Activated naive CD8-positive, alpha-beta T cell treated with anti-CD3 and anti-CD28 coated beads, Interleukin-2, amount 50 U/mL, for 24 hours (primary cell): ENCODE measurements at regions not wholly inside any gene's neighbourhood (a gene's known extent, or its start where the extent isn't known, plus 50 kb on each side); places are given as distances from the start of the nearest gene placed in this dataset.

Source experiments
- ATAC-seq: fragments of 150-1000 bp; cut with Tn5 transposase; one replicate; pipeline ENCODE4 v1.10.0; 2021
- DNase-seq: peaks from one replicate; pipeline ENCODE4 v3.0.0; 2021
- H3K27ac Mint-ChIP-seq: one replicate; pipeline ENCODE4 v1.8.0; 2021; ENCODE audit warnings: mild to moderate bottlenecking, mixed read lengths
- H3K27me3 Mint-ChIP-seq: one replicate; pipeline ENCODE4 v1.8.0; 2021; ENCODE audit warnings: mixed read lengths
- H3K36me3 Mint-ChIP-seq: one replicate; pipeline ENCODE4 v1.8.0; 2021; ENCODE audit warnings: low read depth, mixed read lengths
- H3K4me1 Mint-ChIP-seq: one replicate; pipeline ENCODE4 v1.8.0; 2021; ENCODE audit warnings: mixed read lengths
- H3K4me3 Mint-ChIP-seq: one replicate; pipeline ENCODE4 v1.8.0; 2021; ENCODE audit warnings: mild to moderate bottlenecking, moderate library complexity, mixed read lengths
- H3K9me3 Mint-ChIP-seq: one replicate; pipeline ENCODE4 v1.8.0; 2021; ENCODE audit warnings: mixed read lengths

DNA sequence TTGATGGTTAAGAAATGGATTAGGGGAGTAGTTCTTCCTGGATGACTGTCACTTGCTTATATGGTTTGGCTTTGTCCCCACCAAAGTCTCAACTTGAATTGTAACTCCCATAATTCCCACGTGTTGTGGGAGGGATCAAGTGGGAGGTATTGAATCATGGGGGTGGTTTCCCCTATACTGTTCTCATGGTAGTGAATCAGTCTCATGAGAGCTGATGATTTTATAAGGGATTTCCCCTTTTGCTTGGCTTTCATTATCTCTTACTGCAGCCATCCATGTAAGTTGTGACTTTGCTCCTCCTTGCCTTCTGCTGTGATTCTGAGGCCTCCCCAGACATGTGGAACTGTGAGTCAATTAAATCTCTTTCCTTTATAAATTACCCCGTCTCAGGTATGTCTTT is 1621.1 kb downstream of the MRPL39 start:
- no peak for DNase-seq
- H3K9me3 Mint-ChIP-seq: peaks cover 23% of the 10 kb centered on the region
- ATAC-seq: no peak
- H3K27ac Mint-ChIP-seq: no peak overlapping the region
- H3K36me3 Mint-ChIP-seq: peaks cover 5% of the 10 kb centered on the region
- H3K4me1 Mint-ChIP-seq: peaks cover 2% of the 10 kb centered on the region
- H3K27me3 Mint-ChIP-seq: no peaks in the 10 kb centered on the region
- H3K4me3 Mint-ChIP-seq: no peak overlapping the region

GRCh38 chr21:23982546-23982945 is 1624.7 kb downstream of the MRPL39 start:
- peaks cover 3% of the 10 kb centered on the region for H3K4me1 Mint-ChIP-seq
- no peaks in the 10 kb centered on the region for H3K27me3 Mint-ChIP-seq
- peaks cover 5% of the 10 kb centered on the region for H3K36me3 Mint-ChIP-seq
- DNase-seq: no peak
- no peak overlapping the region for H3K4me3 Mint-ChIP-seq
- no peak for ATAC-seq
- no peak overlapping the region for H3K27ac Mint-ChIP-seq
- H3K9me3 Mint-ChIP-seq: peaks cover 17% of the 10 kb centered on the region

GRCh38 chr21:23977971-23978370 is 1629.3 kb downstream of the MRPL39 start:
- H3K4me3 Mint-ChIP-seq: no peak overlapping the region
- no peak for ATAC-seq
- no peaks in the 10 kb centered on the region for H3K27me3 Mint-ChIP-seq
- DNase-seq: no peak
- no peaks in the 10 kb centered on the region for H3K9me3 Mint-ChIP-seq
- no peaks in the 10 kb centered on the region for H3K36me3 Mint-ChIP-seq
- no peak overlapping the region for H3K27ac Mint-ChIP-seq
- H3K4me1 Mint-ChIP-seq: peaks cover 5% of the 10 kb centered on the region

- Mint-ChIP-seq H3K27ac (peak overlapping the region; percentile 19), H3K27me3 (no peaks in the 10 kb centered on the region), H3K9me3 (no peaks in the 10 kb centered on the region), H3K4me3 (no peak overlapping the region), H3K4me1 (peaks cover 16% of the 10 kb centered on the region), H3K36me3 (no peaks in the 10 kb centered on the region)
- ATAC-seq: peak; percentile 90
- DNase-seq: peak; percentile 77
These were observed 1638.3 kb downstream of the MRPL39 start for GRCh38 chr21:23968722-23969647.

GRCh38 chr21:23968008-23968407 is 1639.3 kb downstream of the MRPL39 start:
- Mint-ChIP-seq H3K4me1 (peaks cover 16% of the 10 kb centered on the region), H3K27me3 (no peaks in the 10 kb centered on the region), H3K4me3 (no peak overlapping the region), H3K9me3 (no peaks in the 10 kb centered on the region), H3K27ac (no peak overlapping the region), H3K36me3 (no peaks in the 10 kb centered on the region)
- DNase-seq (no peak), ATAC-seq (no peak)

DNA sequence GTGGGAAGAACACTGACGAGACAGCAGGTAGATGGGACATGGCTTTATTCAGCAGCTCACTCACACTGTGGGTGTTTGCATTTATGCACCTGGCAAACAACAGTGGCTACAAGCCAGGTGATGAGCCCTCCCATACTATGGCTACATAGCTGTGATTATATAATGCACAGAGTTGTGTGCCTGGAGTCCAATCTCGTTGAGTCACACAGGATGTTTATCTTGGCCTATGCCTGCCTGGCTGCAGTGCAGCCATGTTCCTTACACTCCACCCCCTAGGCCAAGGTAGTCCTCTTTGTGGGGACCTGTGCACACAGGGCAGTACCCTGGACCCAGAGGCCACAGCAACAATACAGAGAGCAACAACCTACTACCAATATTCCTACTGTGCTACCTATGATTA is 1643.8 kb downstream of the MRPL39 start:
- Mint-ChIP-seq H3K27ac (no peak overlapping the region), H3K9me3 (no peaks in the 10 kb centered on the region), H3K36me3 (no peaks in the 10 kb centered on the region), H3K4me1 (peaks cover 4% of the 10 kb centered on the region), H3K27me3 (no peaks in the 10 kb centered on the region), H3K4me3 (no peak overlapping the region)
- DNase-seq (no peak), ATAC-seq (no peak)

DNA sequence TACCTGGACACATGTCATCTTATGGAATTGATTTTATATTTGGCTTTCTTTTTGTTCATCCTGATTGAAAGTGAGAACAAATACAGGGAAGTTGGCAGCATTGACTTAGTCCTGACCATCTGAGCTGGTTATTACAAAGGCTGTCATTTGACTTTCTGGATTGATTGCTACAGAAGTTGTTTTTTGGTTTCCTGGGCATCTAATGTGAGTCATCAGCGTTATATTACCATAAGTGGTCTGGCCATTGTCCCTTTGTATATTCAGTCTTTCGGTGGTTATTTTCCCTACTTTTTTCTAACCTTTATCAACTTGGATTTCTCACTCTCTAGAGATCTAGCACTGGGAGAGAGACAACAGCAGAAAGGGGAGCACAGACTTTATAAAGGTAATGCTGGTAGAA is 1646.5 kb downstream of the MRPL39 start:
- no peak overlapping the region for H3K4me3 Mint-ChIP-seq
- ATAC-seq (no peak), DNase-seq (no peak)
- H3K27me3 Mint-ChIP-seq: no peaks in the 10 kb centered on the region
- no peaks in the 10 kb centered on the region for H3K4me1 Mint-ChIP-seq
- no peak overlapping the region for H3K27ac Mint-ChIP-seq
- H3K9me3 Mint-ChIP-seq: no peaks in the 10 kb centered on the region
- H3K36me3 Mint-ChIP-seq: no peaks in the 10 kb centered on the region

- Mint-ChIP-seq H3K36me3 (no peaks in the 10 kb centered on the region), H3K4me3 (peak overlapping the region; percentile 0), H3K9me3 (no peaks in the 10 kb centered on the region), H3K4me1 (peaks cover 19% of the 10 kb centered on the region), H3K27me3 (no peaks in the 10 kb centered on the region), H3K27ac (no peak overlapping the region)
- DNase-seq (no peak), ATAC-seq (no peak)
These were observed 1652.0 kb downstream of the MRPL39 start for GRCh38 chr21:23955135-23955843.

GRCh38 chr21:23952269-23952668 is 1655.0 kb downstream of the MRPL39 start:
- ATAC-seq: no peak
- H3K27me3 Mint-ChIP-seq: no peaks in the 10 kb centered on the region
- H3K4me3 Mint-ChIP-seq: no peak overlapping the region
- no peak overlapping the region for H3K27ac Mint-ChIP-seq
- no peaks in the 10 kb centered on the region for H3K9me3 Mint-ChIP-seq
- no peak for DNase-seq
- H3K4me1 Mint-ChIP-seq: peaks cover 31% of the 10 kb centered on the region
- no peaks in the 10 kb centered on the region for H3K36me3 Mint-ChIP-seq

DNA sequence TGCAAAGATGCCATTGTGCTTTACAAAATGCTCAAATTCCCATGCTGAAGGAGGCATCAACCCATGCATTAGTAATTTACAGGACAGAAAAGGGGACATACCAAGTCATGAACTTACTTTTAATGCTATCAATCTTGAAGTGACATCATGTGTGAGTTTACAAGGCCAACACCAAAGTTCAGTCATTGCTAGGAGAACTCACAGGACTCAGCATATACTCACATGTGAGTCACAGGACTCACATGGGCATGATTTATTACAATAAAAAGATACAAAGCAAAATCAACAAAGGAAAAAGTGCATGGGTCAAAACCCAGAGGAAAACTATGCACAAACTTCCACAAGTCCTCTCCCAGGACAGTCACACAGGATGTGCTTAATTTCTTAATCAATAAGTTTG is 1656.0 kb downstream of the MRPL39 start:
- ATAC-seq: no peak
- Mint-ChIP-seq H3K36me3 (no peaks in the 10 kb centered on the region), H3K9me3 (no peaks in the 10 kb centered on the region), H3K27me3 (no peaks in the 10 kb centered on the region), H3K4me1 (peaks cover 31% of the 10 kb centered on the region), H3K4me3 (no peak overlapping the region), H3K27ac (no peak overlapping the region)
- no peak for DNase-seq

- Mint-ChIP-seq H3K27ac (no peak overlapping the region), H3K27me3 (no peaks in the 10 kb centered on the region), H3K36me3 (no peaks in the 10 kb centered on the region), H3K9me3 (no peaks in the 10 kb centered on the region), H3K4me3 (no peak overlapping the region), H3K4me1 (peaks cover 27% of the 10 kb centered on the region)
- ATAC-seq: no peak
- no peak for DNase-seq
These were observed 1656.9 kb downstream of the MRPL39 start for GRCh38 chr21:23950344-23950743.

DNA sequence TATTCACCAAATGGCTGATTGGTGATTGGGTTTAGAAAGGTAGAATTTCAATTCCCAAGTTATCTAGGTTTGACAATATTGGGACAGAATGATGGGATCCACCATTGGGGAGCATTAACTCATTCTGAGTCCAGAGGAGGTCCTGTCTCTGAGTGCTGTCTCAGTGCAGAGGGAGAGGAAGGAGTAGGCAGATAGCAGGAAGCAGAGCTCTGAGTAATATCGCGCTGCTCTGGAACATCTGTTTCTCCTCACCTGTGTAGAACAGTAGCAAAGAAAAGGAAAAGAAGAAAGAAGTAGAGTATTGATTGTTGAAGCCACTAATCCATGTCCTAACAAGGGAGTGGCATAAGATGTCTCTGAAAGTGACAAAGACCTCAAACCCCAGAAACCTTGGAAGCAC is 1657.8 kb downstream of the MRPL39 start:
- Mint-ChIP-seq H3K27me3 (no peaks in the 10 kb centered on the region), H3K4me3 (no peak overlapping the region), H3K36me3 (no peaks in the 10 kb centered on the region), H3K4me1 (peaks cover 22% of the 10 kb centered on the region), H3K27ac (no peak overlapping the region), H3K9me3 (no peaks in the 10 kb centered on the region)
- ATAC-seq: no peak
- DNase-seq: no peak

- ATAC-seq (no peak), DNase-seq (no peak)
- H3K9me3 Mint-ChIP-seq: no peaks in the 10 kb centered on the region
- H3K27me3 Mint-ChIP-seq: no peaks in the 10 kb centered on the region
- H3K4me1 Mint-ChIP-seq: peaks cover 6% of the 10 kb centered on the region
- H3K27ac Mint-ChIP-seq: no peak overlapping the region
- no peak overlapping the region for H3K4me3 Mint-ChIP-seq
- H3K36me3 Mint-ChIP-seq: no peaks in the 10 kb centered on the region
These were observed 1667.8 kb downstream of the MRPL39 start for GRCh38 chr21:23939369-23940065.

GRCh38 chr21:23936991-23937390 is 1670.3 kb downstream of the MRPL39 start:
- no peaks in the 10 kb centered on the region for H3K27me3 Mint-ChIP-seq
- H3K4me3 Mint-ChIP-seq: no peak overlapping the region
- H3K4me1 Mint-ChIP-seq: peaks cover 6% of the 10 kb centered on the region
- H3K9me3 Mint-ChIP-seq: no peaks in the 10 kb centered on the region
- no peak overlapping the region for H3K27ac Mint-ChIP-seq
- no peaks in the 10 kb centered on the region for H3K36me3 Mint-ChIP-seq
- DNase-seq: no peak
- ATAC-seq: no peak

DNA sequence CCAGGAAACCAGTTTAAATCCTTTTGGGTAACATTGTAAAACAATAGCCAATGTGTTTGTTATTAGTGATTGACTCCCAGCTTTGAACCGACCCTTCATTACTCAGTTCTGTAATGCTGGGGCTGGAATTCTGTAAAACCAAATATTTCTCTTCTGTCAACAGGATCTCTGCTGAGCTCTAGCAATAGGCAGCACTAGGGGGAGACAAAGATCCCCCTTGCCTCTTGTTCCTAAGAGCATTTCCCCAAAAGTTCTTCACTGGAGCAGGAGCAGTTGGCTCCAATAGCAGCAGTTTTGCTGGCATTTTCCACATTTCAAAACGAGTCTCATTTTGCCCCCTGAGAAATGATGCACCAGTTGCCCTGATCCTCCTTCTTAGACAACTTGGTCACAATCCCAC is 1671.1 kb downstream of the MRPL39 start:
- no peak overlapping the region for H3K4me3 Mint-ChIP-seq
- H3K27ac Mint-ChIP-seq: no peak overlapping the region
- no peaks in the 10 kb centered on the region for H3K27me3 Mint-ChIP-seq
- H3K9me3 Mint-ChIP-seq: no peaks in the 10 kb centered on the region
- no peak for ATAC-seq
- peaks cover 6% of the 10 kb centered on the region for H3K4me1 Mint-ChIP-seq
- no peak for DNase-seq
- H3K36me3 Mint-ChIP-seq: no peaks in the 10 kb centered on the region
